PC-3 (cell line): ENCODE measurements at regions not wholly inside any gene's neighbourhood (a gene's known extent, or its start where the extent isn't known, plus 50 kb on each side); places are given as distances from the start of the nearest gene placed in this dataset.

Experiments
- CTCF ChIP-seq: fragments of 300-600 bp; sonication (generic); conservative IDR thresholded peaks from 2 replicates; pipeline ENCODE4 v1.5.1; 2017; ENCODE audit warnings: antibody characterized with exemption, low read depth, mild to moderate bottlenecking, low read length
- EZH2 ChIP-seq: fragments of 300-600 bp; sonication (generic); IDR thresholded peaks from one replicate; pipeline ENCODE4 v1.6.1; 2017; ENCODE audit warnings: antibody characterized with exemption, mild to moderate bottlenecking, low read length; ENCODE audit not compliant: unreplicated experiment
- EZH2phosphoT487 ChIP-seq: fragments of 300-600 bp; sonication (generic); IDR thresholded peaks from 2 replicates; pipeline ENCODE4 v1.6.1; 2018; ENCODE audit warnings: mild to moderate bottlenecking, antibody characterized with exemption, low read length, borderline replicate concordance

DNA sequence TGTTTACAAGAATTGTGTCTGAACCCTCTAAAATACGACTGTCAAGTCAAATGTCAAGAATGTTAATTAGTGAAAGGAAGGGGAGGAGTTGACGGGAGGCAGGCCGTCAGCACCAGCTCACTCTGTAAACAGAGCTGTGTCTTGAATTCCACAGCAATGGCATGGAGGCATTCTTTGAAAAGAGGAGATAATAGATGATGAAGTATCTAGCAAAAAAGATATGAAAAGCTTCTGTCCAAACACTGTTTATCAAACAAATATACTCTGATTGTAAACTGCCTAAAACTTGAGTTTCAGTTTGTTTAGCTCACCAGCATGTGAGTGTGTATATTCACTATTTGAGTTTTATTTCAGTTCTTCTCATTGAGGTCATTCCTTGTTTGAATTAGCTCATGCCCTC, 94.7 kb upstream of the CDC42EP3 start:
- TF ChIP-seq CTCF (no peak), EZH2 (no peak), EZH2phosphoT487 (no peak)
